Psoas muscle (tissue), 7 donors: ENCODE measurements at regions not wholly inside any gene's neighbourhood (a gene's known extent, or its start where the extent isn't known, plus 50 kb on each side); places are given as distances from the start of the nearest gene placed in this dataset.

Source experiments
- ATAC-seq, 4 donors: fragments of 200-7000 bp; cut with Tn5 transposase; one replicate each; pipeline ENCODE4 v1.9.1; 2020; ENCODE audit warnings: moderate library complexity in 3 of 4, mild to moderate bottlenecking in 2 of 4
- DNase-seq, 2 donors: peaks; one replicate each; pipeline ENCODE4 v3.0.0-alpha.2; 2020
- H3K27ac ChIP-seq: fragments of 200-600 bp; one replicate; pipeline ENCODE4 v1.8.0; 2022
- H3K27me3 ChIP-seq, 3 donors: fragments of 200-600 bp in 1 of 3; one replicate each; pipeline versions ENCODE4 v1.6.1 to v1.8.0; 2013 to 2022; ENCODE audit warnings: low read length in 2 of 3, mild to moderate bottlenecking in 2 of 3, moderate library complexity in 1 of 3; ENCODE audit not compliant: insufficient read depth in 3 of 3
- H3K36me3 ChIP-seq, 2 donors: fragments of 200-600 bp in 1 of 2; one replicate each; pipeline versions ENCODE4 v1.6.1 to v1.8.0; 2013 to 2022; ENCODE audit warnings: low read depth in 1 of 2, mild to moderate bottlenecking in 1 of 2, moderate library complexity in 1 of 2; ENCODE audit not compliant: insufficient read depth in 1 of 2
- H3K4me1 ChIP-seq: fragments of 200-600 bp; one replicate; pipeline ENCODE4 v1.8.0; 2022
- H3K4me3 ChIP-seq: fragments of 200-600 bp; one replicate; pipeline ENCODE4 v1.8.0; 2022; ENCODE audit warnings: mild to moderate bottlenecking
- H3K9me3 ChIP-seq: fragments of 200-600 bp; one replicate; pipeline ENCODE4 v1.8.0; 2022
- WGBS, 3 donors: extraction: QIAGEN DNeasy Blood & Tissue Kit; methylation state at CpG; one replicate each; pipeline versions ENCODE4 v1.1.6 to v1.1.7; 2013; 5-methylcytosine and 5-hydroxymethylcytosine counted together
- intact Hi-C, 2 donors: fragments of 100-400 bp; cut with DNase I; formaldehyde crosslinking; loops; one replicate each; pipeline versions ENCODE4 v1.11.0 to v1.14.2; 2022
- TF ChIP-seq, protein P1 (sequence below): fragments of 200-600 bp; IDR thresholded peaks from one replicate; pipeline ENCODE4 v1.8.0; 2022; ENCODE audit warnings: antibody characterized with exemption
- donor health status: healthy with polysubstance abuse.
- donor health status: DM: no; HTN: no; CAD: no; lungs with moderate emphysema.
- donor health status: Bipolar disorder and iron deficiency.
- donor health status: healthy.
- donor health status: DM: yes; HTN: yes; CAD: no.
- donor health status: DM: no; HTN: no; CAD: no.
- donor health status: DM: yes; HTN: yes; CAD: no.

DNA sequence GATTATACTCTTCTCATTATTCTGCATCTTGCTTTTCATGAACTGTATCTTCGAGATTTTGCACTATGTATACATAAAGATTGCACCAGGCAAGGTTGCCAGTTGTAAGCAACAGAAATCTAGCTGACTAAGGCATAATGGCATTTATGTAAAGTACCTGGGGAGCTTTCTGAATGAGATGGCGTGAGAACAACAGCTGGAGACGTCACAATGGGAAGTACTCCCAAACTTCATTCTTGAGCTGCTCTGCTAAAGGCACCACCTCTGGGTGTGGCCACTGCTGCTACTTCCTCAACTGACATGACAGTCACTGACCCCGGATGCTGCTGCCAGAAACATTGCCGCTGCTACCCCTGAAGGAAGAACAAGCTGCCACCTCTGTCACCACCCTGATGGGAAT lies 220.7 kb downstream of the NOVA1 start:
- H3K9me3 ChIP-seq: no peaks in the 10 kb centered on the region
- intact Hi-C loops: no loop called here
- no peak overlapping the region for H3K4me3 ChIP-seq
- no peak overlapping the region for H3K27ac ChIP-seq
- H3K4me1 ChIP-seq: no peaks in the 10 kb centered on the region
- ATAC-seq (no peak), DNase-seq (no peak)
- WGBS, 3 donors: 57 to 58% (median 58%) methylated on average over 5 of the region's 5 CpGs
- no peaks in the 10 kb centered on the region for H3K27me3 ChIP-seq
- TF ChIP-seq, protein P1, sequence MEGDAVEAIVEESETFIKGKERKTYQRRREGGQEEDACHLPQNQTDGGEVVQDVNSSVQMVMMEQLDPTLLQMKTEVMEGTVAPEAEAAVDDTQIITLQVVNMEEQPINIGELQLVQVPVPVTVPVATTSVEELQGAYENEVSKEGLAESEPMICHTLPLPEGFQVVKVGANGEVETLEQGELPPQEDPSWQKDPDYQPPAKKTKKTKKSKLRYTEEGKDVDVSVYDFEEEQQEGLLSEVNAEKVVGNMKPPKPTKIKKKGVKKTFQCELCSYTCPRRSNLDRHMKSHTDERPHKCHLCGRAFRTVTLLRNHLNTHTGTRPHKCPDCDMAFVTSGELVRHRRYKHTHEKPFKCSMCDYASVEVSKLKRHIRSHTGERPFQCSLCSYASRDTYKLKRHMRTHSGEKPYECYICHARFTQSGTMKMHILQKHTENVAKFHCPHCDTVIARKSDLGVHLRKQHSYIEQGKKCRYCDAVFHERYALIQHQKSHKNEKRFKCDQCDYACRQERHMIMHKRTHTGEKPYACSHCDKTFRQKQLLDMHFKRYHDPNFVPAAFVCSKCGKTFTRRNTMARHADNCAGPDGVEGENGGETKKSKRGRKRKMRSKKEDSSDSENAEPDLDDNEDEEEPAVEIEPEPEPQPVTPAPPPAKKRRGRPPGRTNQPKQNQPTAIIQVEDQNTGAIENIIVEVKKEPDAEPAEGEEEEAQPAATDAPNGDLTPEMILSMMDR: no peak
- H3K36me3 ChIP-seq: no peaks in the 10 kb centered on the region

DNA sequence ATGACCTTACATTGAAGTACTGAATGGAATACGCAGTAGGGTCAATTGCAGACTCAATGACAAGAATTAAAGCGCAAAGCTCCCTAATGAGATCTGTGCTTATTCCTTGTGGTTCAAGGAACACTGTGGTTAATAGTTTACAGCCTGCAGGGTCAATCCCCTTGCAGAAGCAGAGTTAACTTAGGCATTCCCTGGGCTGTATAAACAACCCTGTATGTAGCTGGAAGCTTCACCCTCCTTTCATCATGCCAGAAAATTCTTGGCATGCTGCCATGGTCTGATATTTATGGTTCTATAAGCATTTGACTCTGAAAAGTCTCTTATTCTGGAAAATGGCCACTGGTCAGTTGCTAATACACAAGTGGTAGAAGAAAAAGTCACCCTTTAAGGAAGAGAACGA lies 227.7 kb downstream of the NOVA1 start:
- Histone ChIP-seq H3K9me3 (no peaks in the 10 kb centered on the region), H3K4me3 (no peak overlapping the region), H3K27ac (no peak overlapping the region), H3K36me3 (no peaks in the 10 kb centered on the region), H3K27me3 (no peaks in the 10 kb centered on the region), H3K4me1 (no peaks in the 10 kb centered on the region)
- no peak for DNase-seq
- ATAC-seq: no peak
- 63 to 71% (median 68%) methylated on average over 3 of the region's 3 CpGs for WGBS, 3 donors
- TF ChIP-seq, protein P1: no peak
- intact Hi-C loops: no loop called here

GRCh38 chr14:26363689-26364088 lies 234.1 kb downstream of the NOVA1 start:
- TF ChIP-seq, protein P1: no peak
- no peak overlapping the region for H3K4me3 ChIP-seq
- no peaks in the 10 kb centered on the region for H3K9me3 ChIP-seq
- no peaks in the 10 kb centered on the region for H3K4me1 ChIP-seq
- ATAC-seq: no peak
- intact Hi-C loops: no loop called here
- H3K27me3 ChIP-seq: no peaks in the 10 kb centered on the region
- no peaks in the 10 kb centered on the region for H3K36me3 ChIP-seq
- no peak overlapping the region for H3K27ac ChIP-seq
- no peak for DNase-seq

DNA sequence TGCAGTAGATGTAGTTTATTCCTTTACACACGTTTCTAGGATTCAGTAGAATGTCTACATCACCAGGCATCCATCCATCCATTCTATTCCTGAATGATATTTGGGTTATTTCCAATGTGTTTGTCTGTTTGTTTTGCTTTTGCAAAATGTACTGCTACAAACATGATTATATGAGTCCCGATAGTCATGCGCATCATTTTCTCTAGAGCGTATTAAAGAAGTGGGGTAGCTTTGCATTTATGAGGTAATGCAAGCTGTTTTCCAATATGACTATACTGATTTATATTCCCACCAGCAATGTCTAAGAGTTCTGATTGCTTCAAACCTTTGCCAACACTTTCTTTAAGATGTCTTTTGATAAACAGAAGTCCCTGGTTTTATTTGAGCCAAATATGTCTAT lies 253.2 kb downstream of the NOVA1 start:
- no peak for ATAC-seq
- WGBS, 3 donors: 77 to 80% (median 78%) methylated on average over 4 of the region's 4 CpGs
- no peak overlapping the region for H3K27ac ChIP-seq
- no peaks in the 10 kb centered on the region for H3K27me3 ChIP-seq
- DNase-seq: no peak
- H3K36me3 ChIP-seq: no peaks in the 10 kb centered on the region
- TF ChIP-seq, protein P1: no peak
- no peaks in the 10 kb centered on the region for H3K9me3 ChIP-seq
- intact Hi-C loops: no loop called here
- no peaks in the 10 kb centered on the region for H3K4me1 ChIP-seq
- H3K4me3 ChIP-seq: no peak overlapping the region

DNA sequence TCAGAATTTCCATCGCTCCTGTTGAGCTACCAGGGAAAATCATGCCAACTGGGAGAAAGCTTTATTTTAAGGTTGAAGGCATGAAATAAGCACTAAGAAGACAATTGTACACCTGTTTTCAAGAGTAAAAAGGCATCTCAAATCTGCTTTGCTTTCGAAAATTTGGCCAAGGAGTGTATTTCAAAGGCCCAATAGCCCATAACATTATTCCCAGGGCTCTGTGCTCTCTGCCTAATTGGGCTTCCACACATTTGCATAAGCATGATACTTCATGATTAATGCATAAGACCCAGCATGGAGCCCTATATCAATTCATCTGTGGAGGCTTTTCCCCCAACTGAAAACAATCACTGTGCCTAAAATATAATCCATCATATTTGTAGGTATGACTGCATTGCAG lies 258.5 kb downstream of the NOVA1 start:
- ATAC-seq: no peak

More for the DNA sequence above, 258.5 kb downstream of the NOVA1 start:
- DNase-seq: no peak
- TF ChIP-seq, protein P1: no peak
- H3K27ac ChIP-seq: no peak overlapping the region
- H3K4me3 ChIP-seq: no peak overlapping the region
- no peaks in the 10 kb centered on the region for H3K9me3 ChIP-seq
- no peaks in the 10 kb centered on the region for H3K4me1 ChIP-seq
- no peaks in the 10 kb centered on the region for H3K36me3 ChIP-seq
- 59 to 75% (median 71%) methylated on average over 2 of the region's 2 CpGs for WGBS, 3 donors
- intact Hi-C loops: no loop called here
- H3K27me3 ChIP-seq: no peaks in the 10 kb centered on the region
